ENCODE measurements at regions not wholly inside any gene's neighbourhood (a gene's known extent, or its start where the extent isn't known, plus 50 kb on each side); places are given as distances from the start of the nearest gene placed in this dataset.

- TF ChIP-seq CTCF (IDR thresholded peaks at IDR 0.05) (no peak), EZH2phosphoT487 (IDR thresholded peaks at IDR 0.05) (no peak)
Measured at GRCh38 chr2:126790987-126791780, 107.5 kb upstream of the TEX51 start.
